GM12892 (cell line): ENCODE measurements at regions not wholly inside any gene's neighbourhood (a gene's known extent, or its start where the extent isn't known, plus 50 kb on each side); places are given as distances from the start of the nearest gene placed in this dataset.

Source experiments
- POLR2A ChIP-seq: IDR thresholded peaks from 2 replicates; pipeline ENCODE4 v1.6.1; 2011; ENCODE audit warnings: low read depth, low read length, control low read depth
- POLR2AphosphoS5 ChIP-seq: IDR thresholded peaks from 2 replicates; pipeline ENCODE4 v1.6.1; 2011; ENCODE audit warnings: low read depth, low read length, control low read depth

DNA sequence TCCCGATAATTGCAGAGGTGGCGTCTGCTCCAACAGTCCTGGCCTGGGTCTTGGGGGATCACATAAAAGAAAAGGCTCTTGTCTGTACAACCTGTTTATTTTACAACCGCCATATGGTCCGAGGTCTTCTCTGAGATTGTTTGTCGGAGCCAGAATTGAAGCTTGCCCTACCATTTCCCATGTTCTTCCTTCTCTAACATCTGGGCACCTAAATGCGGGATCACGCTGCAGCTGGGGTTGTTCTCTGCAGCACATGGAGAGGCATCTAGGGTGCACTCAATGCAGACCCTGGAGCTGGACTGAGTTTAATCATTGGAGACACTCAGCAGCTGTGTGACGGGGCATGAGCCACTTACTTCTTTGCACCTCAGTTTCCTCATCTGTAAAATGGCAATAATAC, 107.7 kb downstream of the ACKR3 start:
- TF ChIP-seq POLR2A (no peak), POLR2AphosphoS5 (no peak)
